MCF 10A (cell line): ENCODE measurements at regions not wholly inside any gene's neighbourhood (a gene's known extent, or its start where the extent isn't known, plus 50 kb on each side); places are given as distances from the start of the nearest gene placed in this dataset.

Source experiments
- BruUV-seq: library from RNA; stranded (reverse); fragments of 400-500 nt; replicated peaks from 2 replicates; lab custom pipeline; 2021; lab: Mats Ljungman, UMichigan
- CTCF ChIA-PET: fragments of 300-600 bp; sonication (Branson Sonifier 250); formaldehyde crosslinking; extraction: SDS; loops from one replicate; lab custom pipeline; 2021; ENCODE audit warnings: antibody characterized with exemption, inconsistent platforms; lab: Yijun Ruan, JAX
- POLR2A ChIA-PET: fragments of 300-600, 350-650 bp; sonication (Branson Sonifier 250); formaldehyde crosslinking; extraction: SDS; loops from one replicate; lab custom pipeline; 2020; ENCODE audit warnings: antibody characterized with exemption, inconsistent platforms; lab: Yijun Ruan, JAX
- DNase-seq: peaks from one replicate; pipeline ENCODE4 v3.0.0-alpha.2; 2018; ENCODE audit not compliant: unreplicated experiment
- H3K27ac Mint-ChIP-seq: one replicate; pipeline ENCODE4 v1.8.0; 2022; ENCODE audit warnings: mild to moderate bottlenecking, low read depth, mixed read lengths; ENCODE audit not compliant: unreplicated experiment
- H3K27me3 Mint-ChIP-seq: one replicate; pipeline ENCODE4 v1.8.0; 2022; ENCODE audit warnings: mixed read lengths; ENCODE audit not compliant: insufficient read depth, unreplicated experiment
- H3K36me3 Mint-ChIP-seq: one replicate; pipeline ENCODE4 v1.8.0; 2022; ENCODE audit warnings: mild to moderate bottlenecking, moderate library complexity, mixed read lengths; ENCODE audit not compliant: insufficient read depth, unreplicated experiment
- H3K4me1 Mint-ChIP-seq: one replicate; pipeline ENCODE4 v1.8.0; 2022; ENCODE audit warnings: mixed read lengths; ENCODE audit not compliant: insufficient read depth, unreplicated experiment
- H3K4me3 Mint-ChIP-seq: one replicate; pipeline ENCODE4 v1.8.0; 2022; ENCODE audit warnings: mild to moderate bottlenecking, moderate library complexity, mixed read lengths; ENCODE audit not compliant: unreplicated experiment
- H3K9me3 Mint-ChIP-seq: one replicate; pipeline ENCODE4 v1.8.0; 2022; ENCODE audit warnings: mixed read lengths; ENCODE audit not compliant: unreplicated experiment
- intact Hi-C: fragments of 100-400 bp; cut with micrococcal nuclease; formaldehyde crosslinking; loops from 2 replicates; pipeline ENCODE4 v1.14.1; 2022
- TF ChIP-seq, protein P1 (sequence below): fragments of 200-600 bp; IDR thresholded peaks from one replicate; pipeline ENCODE4 v1.8.0; 2022; ENCODE audit warnings: antibody characterized with exemption, mild to moderate bottlenecking; ENCODE audit not compliant: unreplicated experiment

DNA sequence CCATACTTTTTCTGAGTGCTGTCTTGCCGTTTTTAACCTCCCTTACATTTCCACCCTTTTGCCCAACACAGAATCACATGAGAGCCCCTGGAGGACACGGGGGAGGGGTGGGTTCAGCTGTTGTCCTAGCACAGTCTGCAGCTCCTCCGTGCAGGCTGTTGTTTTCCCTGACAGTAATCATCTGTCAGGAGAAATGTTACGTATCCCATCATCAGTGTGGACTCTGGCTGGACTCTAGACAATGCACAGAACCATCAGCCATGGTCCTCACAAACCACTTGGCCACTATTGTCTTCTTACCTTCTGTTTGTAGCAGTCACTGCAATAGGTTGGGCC, 92.1 kb downstream of the RIN2 start:
- intact Hi-C loops = no loop called here

GRCh38 chr20:19851861-19852260, 93.8 kb downstream of the RIN2 start:
- Mint-ChIP-seq H3K9me3 (no peaks in the 10 kb centered on the region), H3K4me1 (peaks cover 6% of the 10 kb centered on the region)
- CTCF ChIA-PET = interaction anchor here (0.6 to 1.1 kb wide), 6 partner anchors 22 to 119 kb away, joined by 3 to 5 read pairs (median 3); no protein-coding TSS in a partner anchor

More for the DNA sequence above, 92.1 kb downstream of the RIN2 start:
- TF ChIP-seq, protein P1, sequence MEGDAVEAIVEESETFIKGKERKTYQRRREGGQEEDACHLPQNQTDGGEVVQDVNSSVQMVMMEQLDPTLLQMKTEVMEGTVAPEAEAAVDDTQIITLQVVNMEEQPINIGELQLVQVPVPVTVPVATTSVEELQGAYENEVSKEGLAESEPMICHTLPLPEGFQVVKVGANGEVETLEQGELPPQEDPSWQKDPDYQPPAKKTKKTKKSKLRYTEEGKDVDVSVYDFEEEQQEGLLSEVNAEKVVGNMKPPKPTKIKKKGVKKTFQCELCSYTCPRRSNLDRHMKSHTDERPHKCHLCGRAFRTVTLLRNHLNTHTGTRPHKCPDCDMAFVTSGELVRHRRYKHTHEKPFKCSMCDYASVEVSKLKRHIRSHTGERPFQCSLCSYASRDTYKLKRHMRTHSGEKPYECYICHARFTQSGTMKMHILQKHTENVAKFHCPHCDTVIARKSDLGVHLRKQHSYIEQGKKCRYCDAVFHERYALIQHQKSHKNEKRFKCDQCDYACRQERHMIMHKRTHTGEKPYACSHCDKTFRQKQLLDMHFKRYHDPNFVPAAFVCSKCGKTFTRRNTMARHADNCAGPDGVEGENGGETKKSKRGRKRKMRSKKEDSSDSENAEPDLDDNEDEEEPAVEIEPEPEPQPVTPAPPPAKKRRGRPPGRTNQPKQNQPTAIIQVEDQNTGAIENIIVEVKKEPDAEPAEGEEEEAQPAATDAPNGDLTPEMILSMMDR = no peak
- Mint-ChIP-seq H3K9me3 (no peaks in the 10 kb centered on the region), H3K4me3 (no peak overlapping the region), H3K36me3 (no peaks in the 10 kb centered on the region), H3K27me3 (no peaks in the 10 kb centered on the region), H3K4me1 (no peaks in the 10 kb centered on the region), H3K27ac (peak overlapping the region; percentile 28)
- ChIA-PET CTCF (interaction anchor here (1.0 to 1.2 kb wide), 2 partner anchors 34 to 188 kb away, joined by 3 to 4 read pairs; no protein-coding TSS in a partner anchor), POLR2A (interaction anchor here (0.8 kb wide), 1 partner anchor 10 kb away, joined by 5 read pairs; no protein-coding TSS in a partner anchor)
- no peak for DNase-seq
- no TSS peak for BruUV-seq

DNA sequence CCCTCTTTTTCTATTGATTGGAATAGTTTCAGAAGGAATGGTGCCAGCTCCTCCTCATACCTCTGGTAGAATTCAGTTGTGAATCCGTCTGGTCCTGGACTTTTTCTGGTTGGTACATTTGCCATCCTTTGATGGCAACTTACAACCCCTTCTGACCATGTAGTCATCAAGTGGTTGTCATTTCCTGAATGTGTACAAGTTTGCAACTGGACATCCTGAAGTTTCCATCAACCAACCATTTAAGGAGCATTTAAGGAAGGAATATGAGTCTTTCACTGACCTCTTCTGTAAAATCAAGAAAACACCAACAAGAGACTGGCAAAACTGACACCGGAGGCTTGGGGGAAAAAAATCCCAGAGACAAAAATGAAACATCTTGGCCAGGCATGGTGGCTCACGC, 97.4 kb downstream of the RIN2 start:
- CTCF ChIA-PET = interaction anchor here (0.6 kb wide), 1 partner anchor 9 kb away, joined by 3 read pairs; no protein-coding TSS in a partner anchor
- H3K27me3 Mint-ChIP-seq = no peaks in the 10 kb centered on the region
- H3K27ac Mint-ChIP-seq = no peak overlapping the region
- BruUV-seq = no TSS peak
- H3K4me3 Mint-ChIP-seq = no peak overlapping the region
- TF ChIP-seq, protein P1 = no peak
- POLR2A ChIA-PET = no interaction called here
- H3K36me3 Mint-ChIP-seq = no peaks in the 10 kb centered on the region
- intact Hi-C loops = no loop called here
- no peak for DNase-seq
- H3K4me1 Mint-ChIP-seq = peaks cover 19% of the 10 kb centered on the region
- H3K9me3 Mint-ChIP-seq = peaks cover 7% of the 10 kb centered on the region

More at GRCh38 chr20:19851861-19852260, 93.8 kb downstream of the RIN2 start:
- Mint-ChIP-seq H3K36me3 (no peaks in the 10 kb centered on the region), H3K27me3 (no peaks in the 10 kb centered on the region), H3K4me3 (no peak overlapping the region), H3K27ac (no peak overlapping the region)
- no TSS peak for BruUV-seq
- no peak for DNase-seq
- intact Hi-C loops = no loop called here
- POLR2A ChIA-PET = interaction anchor here (1.1 kb wide), 1 partner anchor 38 kb away, joined by 3 read pairs; no protein-coding TSS in a partner anchor
- TF ChIP-seq, protein P1 = no peak

GRCh38 chr20:19858466-19859371, 100.7 kb downstream of the RIN2 start:
- CTCF ChIA-PET = interaction anchor here (0.5 to 3.1 kb wide), 4 partner anchors 31 to 1692 kb away, joined by 3 to 14 read pairs (median 5); no protein-coding TSS in a partner anchor
- no TSS peak for BruUV-seq
- POLR2A ChIA-PET = interaction anchor here (0.6 to 0.7 kb wide), 3 partner anchors 75 to 138 kb away, joined by 3 read pairs; no protein-coding TSS in a partner anchor
- Mint-ChIP-seq H3K4me1 (peaks cover 19% of the 10 kb centered on the region), H3K27me3 (no peaks in the 10 kb centered on the region), H3K4me3 (no peak overlapping the region), H3K27ac (no peak overlapping the region), H3K9me3 (peaks cover 20% of the 10 kb centered on the region), H3K36me3 (no peaks in the 10 kb centered on the region)
- peak; percentile 48 for DNase-seq
- TF ChIP-seq, protein P1 = no peak
- intact Hi-C loops = no loop called here
